Esophagus muscularis mucosa (tissue), 4 donors: ENCODE measurements at regions not wholly inside any gene's neighbourhood (a gene's known extent, or its start where the extent isn't known, plus 50 kb on each side); places are given as distances from the start of the nearest gene placed in this dataset.

Experiments used
- DNase-seq: peaks from one replicate; pipeline ENCODE4 v3.0.0-alpha.2; 2017; ENCODE audit errors: extremely low spot score
- H3K27ac ChIP-seq, 4 donors: fragments of 200-600 bp; sonication (generic); replicated peaks in 1 of 4; 1 replicate in 3 of 4; 2 replicates in 1 of 4; pipeline ENCODE4 v1.5.1; 2016 to 2019; ENCODE audit warnings: mild to moderate bottlenecking in 1 of 4
- H3K27me3 ChIP-seq, 4 donors: fragments of 200-600 bp; sonication (generic); one replicate each; pipeline versions ENCODE4 v1.5.1 to v1.6.0; 2016 to 2019
- H3K36me3 ChIP-seq, 4 donors: fragments of 200-600 bp; sonication (generic); one replicate each; pipeline ENCODE4 v1.5.1; 2016 to 2019
- H3K4me1 ChIP-seq, 4 donors: fragments of 200-600 bp; sonication (generic); one replicate each; pipeline ENCODE4 v1.5.1; 2016 to 2019
- H3K4me3 ChIP-seq, 4 donors: fragments of 200-600 bp; sonication (generic); 1 replicate in 2 of 4; 2 replicates in 2 of 4; pipeline ENCODE4 v1.5.1; 2016 to 2019; ENCODE audit warnings: mild to moderate bottlenecking in 4 of 4, moderate library complexity in 1 of 4
- H3K9me3 ChIP-seq, 4 donors: fragments of 200-600 bp; sonication (generic); 1 replicate in 3 of 4; 2 replicates in 1 of 4; pipeline ENCODE4 v1.5.1; 2016 to 2019
- EP300 ChIP-seq: sonication (generic); formaldehyde crosslinking; IDR thresholded peaks from one replicate; pipeline ENCODE4 v1.6.1; 2017; ENCODE audit warnings: antibody characterized with exemption
- POLR2A ChIP-seq: fragments of 450-650 bp; IDR thresholded peaks from one replicate; pipeline ENCODE4 v1.6.1; 2017; ENCODE audit warnings: antibody characterized with exemption, moderate library complexity, mild to moderate bottlenecking, low read depth
- POLR2AphosphoS5 ChIP-seq, 2 donors: sonication (generic); formaldehyde crosslinking; IDR thresholded peaks; one replicate each; pipeline ENCODE4 v1.6.1; 2017; ENCODE audit warnings: antibody characterized with exemption in 2 of 2
- WGBS: methylation state at CpG from one replicate; pipeline ENCODE4 v1.1.5; 2018; 5-methylcytosine and 5-hydroxymethylcytosine counted together
- intact Hi-C: fragments of 100-400 bp; cut with DNase I; formaldehyde crosslinking; loops from one replicate; pipeline ENCODE4 v1.15.1; 2023
- TF ChIP-seq, protein P1 (sequence below), 3 experiments: fragments of 200-600 bp in 2 of 3; fragments of 450-650 bp in 1 of 3; sonication (generic) in 2 of 3; IDR thresholded peaks; one replicate each; pipeline ENCODE4 v1.5.1; 2017 to 2019; ENCODE audit warnings: antibody characterized with exemption in 3 of 3, mild to moderate bottlenecking in 2 of 3, moderate library complexity in 1 of 3

DNA sequence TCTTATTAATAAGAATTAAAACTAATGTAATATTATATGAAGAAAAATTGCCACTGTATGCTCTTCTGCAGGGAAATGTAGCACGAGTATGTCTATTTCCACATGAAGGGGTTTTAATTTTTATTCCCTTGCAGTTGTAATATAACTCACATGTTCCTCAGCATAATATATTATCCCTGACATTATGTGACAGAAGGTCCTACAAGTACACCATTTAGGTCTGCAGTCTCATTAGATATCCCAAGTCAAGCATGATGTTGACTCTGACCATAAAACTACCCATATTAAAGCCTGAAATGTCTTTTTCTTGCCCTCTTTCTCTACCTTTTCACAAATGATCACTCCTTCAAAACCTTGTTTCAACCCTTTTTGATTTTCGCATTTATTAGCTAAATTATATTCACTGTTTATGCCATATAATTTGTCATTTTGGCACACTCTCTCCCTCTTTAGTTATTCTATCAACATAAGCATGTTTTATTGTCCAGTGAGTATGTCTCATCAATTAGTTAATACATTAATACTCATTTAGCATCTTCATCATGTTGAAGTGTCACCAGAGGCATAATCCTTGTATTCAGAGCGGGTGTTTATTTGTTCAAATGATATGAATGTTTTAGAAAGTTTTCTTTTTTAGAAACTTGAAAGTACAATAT lies 532.8 kb downstream of the MAT2B start:
- 84% methylated on average over 3 of the region's 3 CpGs for WGBS
- no peaks in the 10 kb centered on the region for H3K4me1 ChIP-seq
- TF ChIP-seq, protein P1, sequence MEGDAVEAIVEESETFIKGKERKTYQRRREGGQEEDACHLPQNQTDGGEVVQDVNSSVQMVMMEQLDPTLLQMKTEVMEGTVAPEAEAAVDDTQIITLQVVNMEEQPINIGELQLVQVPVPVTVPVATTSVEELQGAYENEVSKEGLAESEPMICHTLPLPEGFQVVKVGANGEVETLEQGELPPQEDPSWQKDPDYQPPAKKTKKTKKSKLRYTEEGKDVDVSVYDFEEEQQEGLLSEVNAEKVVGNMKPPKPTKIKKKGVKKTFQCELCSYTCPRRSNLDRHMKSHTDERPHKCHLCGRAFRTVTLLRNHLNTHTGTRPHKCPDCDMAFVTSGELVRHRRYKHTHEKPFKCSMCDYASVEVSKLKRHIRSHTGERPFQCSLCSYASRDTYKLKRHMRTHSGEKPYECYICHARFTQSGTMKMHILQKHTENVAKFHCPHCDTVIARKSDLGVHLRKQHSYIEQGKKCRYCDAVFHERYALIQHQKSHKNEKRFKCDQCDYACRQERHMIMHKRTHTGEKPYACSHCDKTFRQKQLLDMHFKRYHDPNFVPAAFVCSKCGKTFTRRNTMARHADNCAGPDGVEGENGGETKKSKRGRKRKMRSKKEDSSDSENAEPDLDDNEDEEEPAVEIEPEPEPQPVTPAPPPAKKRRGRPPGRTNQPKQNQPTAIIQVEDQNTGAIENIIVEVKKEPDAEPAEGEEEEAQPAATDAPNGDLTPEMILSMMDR (IDR thresholded peaks at IDR 0.05): no peak
- TF ChIP-seq POLR2AphosphoS5 (IDR thresholded peaks at IDR 0.05): no peak
- TF ChIP-seq EP300: no peak
- TF ChIP-seq POLR2A: no peak
- no peak for DNase-seq
- H3K9me3 ChIP-seq: peaks cover 0 to 6% (median 0%) of the 10 kb centered on the region in 4 donors
- no peak overlapping the region for H3K27ac ChIP-seq
- no peaks in the 10 kb centered on the region for H3K27me3 ChIP-seq
- no peak overlapping the region for H3K4me3 ChIP-seq
- no peaks in the 10 kb centered on the region for H3K36me3 ChIP-seq
- intact Hi-C loops: no loop called here

DNA sequence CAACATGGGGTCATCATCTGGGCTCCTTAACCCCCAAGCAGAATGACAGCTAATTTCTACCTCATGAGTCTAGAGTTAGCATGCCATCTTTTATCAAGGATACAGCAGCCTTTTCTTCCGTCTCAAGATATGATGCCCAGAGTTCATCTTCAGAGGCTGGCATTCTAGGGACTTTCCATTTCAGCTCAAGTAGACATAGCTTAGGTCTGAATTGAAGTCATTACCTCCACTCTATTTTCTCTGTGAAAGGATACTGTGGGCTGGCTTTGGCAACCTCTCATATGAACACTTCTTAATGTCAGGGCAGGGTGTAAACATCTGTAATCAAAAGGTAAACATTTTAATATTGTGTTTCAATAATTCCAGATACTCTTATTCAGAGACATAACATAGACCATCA lies 535.7 kb downstream of the MAT2B start:
- 73% methylated on average over 1 of the region's 1 CpG for WGBS

DNA sequence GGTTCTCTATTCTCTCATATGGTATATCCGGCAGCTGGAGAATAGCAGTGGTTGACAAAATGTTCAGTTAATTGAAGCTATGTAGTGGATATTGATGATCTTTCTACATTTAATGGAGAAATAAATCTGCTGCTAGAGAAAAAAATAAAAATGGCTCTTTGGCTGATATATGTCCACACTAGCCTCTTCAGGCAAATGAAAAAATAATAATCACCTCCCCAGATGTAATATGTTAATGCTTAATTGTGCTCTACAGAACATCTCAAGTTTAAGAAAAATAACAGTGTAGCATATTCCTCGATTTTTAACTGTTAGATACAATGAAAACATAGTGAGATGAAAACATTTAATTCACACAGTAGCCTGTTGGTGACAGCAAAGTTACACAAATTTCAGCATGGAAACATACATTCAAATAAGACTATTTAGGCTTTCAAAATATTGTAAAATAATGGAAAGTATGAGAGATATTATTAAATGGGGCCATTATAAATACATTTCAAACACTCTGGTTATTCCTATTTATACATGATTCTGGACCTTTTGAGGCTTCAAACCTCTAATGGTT lies 543.0 kb downstream of the MAT2B start:
- DNase-seq: no peak
- intact Hi-C loops: no loop called here
- TF ChIP-seq POLR2A: no peak
- no peak for TF ChIP-seq EP300
- TF ChIP-seq, protein P1 (IDR thresholded peaks at IDR 0.05): no peak
- no peak for TF ChIP-seq POLR2AphosphoS5 (IDR thresholded peaks at IDR 0.05)
- Histone ChIP-seq H3K27ac (no peak overlapping the region), H3K9me3 (no peaks in the 10 kb centered on the region), H3K36me3 (no peaks in the 10 kb centered on the region), H3K4me3 (no peak overlapping the region), H3K27me3 (no peaks in the 10 kb centered on the region), H3K4me1 (no peaks in the 10 kb centered on the region)
- WGBS: 59% methylated on average over 2 of the region's 2 CpGs

More for the DNA sequence above, 535.7 kb downstream of the MAT2B start:
- no peaks in the 10 kb centered on the region for H3K4me1 ChIP-seq
- DNase-seq: no peak
- H3K4me3 ChIP-seq: no peak overlapping the region
- intact Hi-C loops: no loop called here
- H3K9me3 ChIP-seq: no peaks in the 10 kb centered on the region
- H3K36me3 ChIP-seq: no peaks in the 10 kb centered on the region
- no peaks in the 10 kb centered on the region for H3K27me3 ChIP-seq
- TF ChIP-seq EP300 (no peak), POLR2AphosphoS5 (IDR thresholded peaks at IDR 0.05) (no peak), POLR2A (no peak)
- TF ChIP-seq, protein P1 (IDR thresholded peaks at IDR 0.05): no peak
- H3K27ac ChIP-seq: no peak overlapping the region

DNA sequence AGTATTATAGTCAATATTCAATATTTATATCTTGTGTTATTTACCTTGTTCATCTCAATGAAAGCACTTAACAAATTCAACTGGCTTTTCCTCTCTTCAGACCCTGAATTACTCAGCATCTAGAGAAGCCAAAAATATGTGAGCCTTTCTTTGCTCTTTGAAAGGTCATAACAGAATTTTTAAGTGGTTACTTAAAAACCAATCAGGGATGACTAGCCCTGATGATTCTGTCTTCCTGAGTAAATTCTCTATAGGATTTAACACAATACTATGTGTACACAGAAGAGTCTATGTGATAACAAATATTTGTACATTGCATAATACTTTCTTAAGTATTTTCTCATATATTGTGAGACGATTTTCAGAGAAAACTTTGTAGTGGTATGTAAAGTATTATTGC lies 546.3 kb downstream of the MAT2B start:
- no peaks in the 10 kb centered on the region for H3K27me3 ChIP-seq
- TF ChIP-seq POLR2AphosphoS5 (IDR thresholded peaks at IDR 0.05) (no peak), POLR2A (no peak), EP300 (no peak)
- TF ChIP-seq, protein P1 (IDR thresholded peaks at IDR 0.05): no peak
- H3K36me3 ChIP-seq: no peaks in the 10 kb centered on the region
- no peak overlapping the region for H3K27ac ChIP-seq
- no peak overlapping the region for H3K4me3 ChIP-seq
- no peaks in the 10 kb centered on the region for H3K4me1 ChIP-seq
- DNase-seq: no peak
- H3K9me3 ChIP-seq: no peaks in the 10 kb centered on the region
- intact Hi-C loops: no loop called here
- WGBS: 83% methylated on average over 1 of the region's 1 CpG
